CD4-positive, alpha-beta T cell treated with Interleukin-10 for 1 hour (primary cell): ENCODE measurements at regions not wholly inside any gene's neighbourhood (a gene's known extent, or its start where the extent isn't known, plus 50 kb on each side); places are given as distances from the start of the nearest gene placed in this dataset.

Experiments used
- DNase-seq: peaks from one replicate; pipeline ENCODE4 v3.0.0-alpha.2; 2020

GRCh38 chr18:54772056-54772455 lies 56.2 kb upstream of the RAB27B start:
- DNase-seq = no peak

- no peak for DNase-seq
Measured at GRCh38 chr18:54774423-54774822, 53.9 kb upstream of the RAB27B start.

GRCh38 chr18:54774981-54775665 lies 53.2 kb upstream of the RAB27B start:
- no peak for DNase-seq

GRCh38 chr18:54775686-54776085 lies 52.6 kb upstream of the RAB27B start:
- no peak for DNase-seq

DNA sequence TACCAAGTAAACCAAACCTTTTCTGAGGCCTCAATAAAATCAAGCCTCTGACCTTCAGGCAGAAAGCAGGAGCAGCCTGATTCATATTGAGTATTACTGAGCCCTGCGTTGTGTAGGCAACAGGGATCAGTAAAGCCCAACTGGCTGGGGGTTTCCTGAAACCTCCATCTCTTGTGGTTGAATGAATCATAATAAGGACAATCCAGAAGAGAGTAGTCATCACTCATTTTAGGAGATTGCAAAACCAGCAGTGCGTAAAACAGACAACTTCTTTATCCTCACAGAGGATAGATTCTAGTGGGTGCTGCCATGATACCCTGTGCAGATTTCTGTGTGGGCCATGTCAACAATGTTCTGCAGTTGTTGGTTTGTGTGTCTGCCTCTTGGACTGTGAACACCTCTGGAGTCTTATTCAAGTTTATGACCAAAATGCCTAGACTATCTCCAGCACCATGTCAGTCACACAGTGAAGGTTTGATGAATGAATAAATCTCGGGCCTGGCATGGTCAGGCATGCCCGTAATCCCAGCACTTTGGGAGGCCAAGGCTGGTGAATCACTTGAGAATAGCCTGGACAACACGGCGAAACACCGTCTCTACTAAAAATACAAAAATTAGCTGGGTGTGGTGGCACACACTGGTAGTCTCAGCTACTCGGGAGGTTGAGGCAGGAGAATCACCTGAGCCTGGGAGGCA lies 51.8 kb upstream of the RAB27B start:
- DNase-seq = no peak

- no peak for DNase-seq
Measured at GRCh38 chr18:54777118-54777791, 51.0 kb upstream of the RAB27B start.

DNA sequence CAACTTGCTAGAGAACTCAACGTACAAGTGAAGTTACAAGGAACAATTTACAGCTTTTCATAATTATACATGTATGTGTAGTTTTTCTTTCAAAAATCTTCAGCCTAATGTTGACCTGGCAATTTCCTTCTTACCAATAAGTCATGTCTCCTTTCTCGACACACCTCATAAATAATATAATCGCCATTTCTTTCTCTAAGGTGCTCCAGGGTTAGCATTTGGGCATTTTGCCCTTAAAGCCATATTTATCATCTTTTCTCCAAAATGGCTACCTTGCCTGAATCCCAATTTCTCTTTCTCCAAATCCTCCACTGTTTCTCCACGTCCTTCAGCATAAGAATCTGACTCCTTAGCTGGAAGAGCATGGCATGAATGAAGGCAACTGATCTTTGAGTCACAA lies 50.3 kb upstream of the RAB27B start:
- DNase-seq = no peak
